Gastrocnemius medialis (tissue), 4 donors: ENCODE measurements at regions not wholly inside any gene's neighbourhood (a gene's known extent, or its start where the extent isn't known, plus 50 kb on each side); places are given as distances from the start of the nearest gene placed in this dataset.
A peak's percentile ranks its signal among the peaks of the same experiment; 100 is the strongest.

Experiments
- ATAC-seq, 2 donors: fragments of 150-250 bp; one replicate each; pipeline ENCODE4 v1.9.1; 2016
- DNase-seq, 2 donors: peaks; one replicate each; pipeline ENCODE4 v3.0.0-alpha.2; 2019
- H3K27ac ChIP-seq, 4 donors: fragments of 200-600 bp; sonication (generic); 1 replicate in 1 of 4; 2 replicates in 3 of 4; pipeline ENCODE4 v1.5.1; 2016 to 2018; ENCODE audit warnings: mild to moderate bottlenecking in 2 of 4, moderate library complexity in 1 of 4
- H3K27me3 ChIP-seq, 3 donors: fragments of 200-600 bp; sonication (generic) in 2 of 3; 1 replicate in 1 of 3; 2 replicates in 2 of 3; pipeline versions ENCODE4 v1.5.1 to v1.6.0; 2016 to 2019; ENCODE audit warnings: mild to moderate bottlenecking in 1 of 3, moderate library complexity in 1 of 3
- H3K36me3 ChIP-seq, 2 donors: fragments of 200-600 bp; sonication (generic) in 1 of 2; one replicate each; pipeline ENCODE4 v1.5.1; 2017 to 2018
- H3K4me1 ChIP-seq, 2 donors: fragments of 200-600 bp; sonication (generic) in 1 of 2; one replicate each; pipeline ENCODE4 v1.5.1; 2016 to 2017; ENCODE audit warnings: mild to moderate bottlenecking in 2 of 2
- H3K4me3 ChIP-seq, 4 donors: fragments of 200-600 bp; sonication (generic) in 3 of 4; 1 replicate in 1 of 4; 2 replicates in 3 of 4; pipeline ENCODE4 v1.5.1; 2016 to 2019; ENCODE audit warnings: mild to moderate bottlenecking in 2 of 4
- H3K9me3 ChIP-seq, 3 donors: fragments of 200-600 bp; sonication (generic) in 2 of 3; 1 replicate in 1 of 3; 2 replicates in 2 of 3; pipeline ENCODE4 v1.5.1; 2016 to 2019
- CTCF ChIP-seq, 5 experiments: fragments of 450-650 bp in 3 of 5; fragments of 200-600 bp in 2 of 5; sonication (generic) in 2 of 5; IDR thresholded peaks in 4 of 5; conservative IDR thresholded peaks in 1 of 5; 1 replicate in 4 of 5; 2 replicates in 1 of 5; pipeline ENCODE4 v1.5.1; 2016 to 2019; ENCODE audit warnings: antibody characterized with exemption in 5 of 5, mild to moderate bottlenecking in 3 of 5, moderate library complexity in 3 of 5
- POLR2A ChIP-seq, 2 donors: fragments of 450-650 bp; IDR thresholded peaks; one replicate each; pipeline ENCODE4 v1.6.1; 2017; ENCODE audit warnings: antibody characterized with exemption in 2 of 2, mild to moderate bottlenecking in 2 of 2, moderate library complexity in 2 of 2
- in situ Hi-C, 4 donors: fragments of 200-750 bp; cut with MboI; loops; one replicate each; pipeline versions ENCODE4 v1.15.0 to v1.8.0; 2017; ENCODE audit warnings: low sequenced_read_pairs in 4 of 4
- intact Hi-C: fragments of 100-400 bp; cut with DNase I; formaldehyde crosslinking; loops from one replicate; pipeline ENCODE4 v1.15.1; 2023; ENCODE audit warnings: low total_unique reads

GRCh38 chr7:23918286-23918685 is 208.3 kb downstream of the STK31 start:
- ATAC-seq (no peak), DNase-seq (no peak)
- no peak for TF ChIP-seq POLR2A (IDR thresholded peaks at IDR 0.05)
- no peak for TF ChIP-seq CTCF (IDR thresholded peaks at IDR 0.05 in 4 of 5, conservative IDR thresholded peaks at IDR 0.05 in 1 of 5)
- no peak overlapping the region for H3K4me3 ChIP-seq
- in situ Hi-C loops (no loop called here), intact Hi-C loops (no loop called here)
- no peaks in the 10 kb centered on the region for H3K4me1 ChIP-seq
- no peak overlapping the region for H3K27ac ChIP-seq
- no peaks in the 10 kb centered on the region for H3K27me3 ChIP-seq
- H3K9me3 ChIP-seq = no peaks in the 10 kb centered on the region
- H3K36me3 ChIP-seq = no peaks in the 10 kb centered on the region

- intact Hi-C loops = no loop called here
- no peaks in the 10 kb centered on the region for H3K4me1 ChIP-seq
- DNase-seq (no peak), ATAC-seq (peak in 1 of 2 donors; percentile 33)
- no peak overlapping the region for H3K27ac ChIP-seq
- H3K36me3 ChIP-seq = no peaks in the 10 kb centered on the region
- H3K9me3 ChIP-seq = no peaks in the 10 kb centered on the region
- TF ChIP-seq POLR2A (IDR thresholded peaks at IDR 0.05) = no peak
- no peak for TF ChIP-seq CTCF (IDR thresholded peaks at IDR 0.05 in 4 of 5, conservative IDR thresholded peaks at IDR 0.05 in 1 of 5)
- in situ Hi-C loops = no loop called here
- H3K4me3 ChIP-seq = no peak overlapping the region
- no peaks in the 10 kb centered on the region for H3K27me3 ChIP-seq
Measured at GRCh38 chr7:23918856-23919255, 208.8 kb downstream of the STK31 start.

- Histone ChIP-seq H3K36me3 (no peaks in the 10 kb centered on the region), H3K4me3 (no peak overlapping the region), H3K27me3 (no peaks in the 10 kb centered on the region), H3K9me3 (no peaks in the 10 kb centered on the region), H3K4me1 (no peaks in the 10 kb centered on the region), H3K27ac (no peak overlapping the region)
- no peak for TF ChIP-seq CTCF (IDR thresholded peaks at IDR 0.05 in 4 of 5, conservative IDR thresholded peaks at IDR 0.05 in 1 of 5)
- no peak for TF ChIP-seq POLR2A (IDR thresholded peaks at IDR 0.05)
- intact Hi-C loops (no loop called here), in situ Hi-C loops (no loop called here)
- DNase-seq (no peak), ATAC-seq (no peak)
Measured at GRCh38 chr7:23925088-23925487, 215.1 kb downstream of the STK31 start.

GRCh38 chr7:23927709-23928417 is 217.8 kb downstream of the STK31 start:
- DNase-seq (no peak), ATAC-seq (no peak)
- H3K4me1 ChIP-seq = no peaks in the 10 kb centered on the region
- no peaks in the 10 kb centered on the region for H3K27me3 ChIP-seq
- TF ChIP-seq POLR2A (IDR thresholded peaks at IDR 0.05) (no peak), CTCF (IDR thresholded peaks at IDR 0.05 in 4 of 5, conservative IDR thresholded peaks at IDR 0.05 in 1 of 5) (no peak)
- no peaks in the 10 kb centered on the region for H3K9me3 ChIP-seq
- H3K4me3 ChIP-seq = no peak overlapping the region
- no peaks in the 10 kb centered on the region for H3K36me3 ChIP-seq
- H3K27ac ChIP-seq = no peak overlapping the region
- in situ Hi-C loops (no loop called here), intact Hi-C loops (no loop called here)

- ATAC-seq = no peak
Measured at GRCh38 chr7:23928418-23928775, 218.4 kb downstream of the STK31 start.

More at GRCh38 chr7:23928418-23928775, 218.4 kb downstream of the STK31 start:
- in situ Hi-C loops = no loop called here
- intact Hi-C loops = no loop called here
- no peak for DNase-seq
- H3K4me1 ChIP-seq = no peaks in the 10 kb centered on the region
- H3K27me3 ChIP-seq = no peaks in the 10 kb centered on the region
- TF ChIP-seq POLR2A (IDR thresholded peaks at IDR 0.05) (no peak), CTCF (IDR thresholded peaks at IDR 0.05 in 4 of 5, conservative IDR thresholded peaks at IDR 0.05 in 1 of 5) (no peak)
- no peaks in the 10 kb centered on the region for H3K36me3 ChIP-seq
- no peak overlapping the region for H3K27ac ChIP-seq
- no peaks in the 10 kb centered on the region for H3K9me3 ChIP-seq
- H3K4me3 ChIP-seq = no peak overlapping the region
